IMR-90 (cell line): ENCODE measurements at regions not wholly inside any gene's neighbourhood (a gene's known extent, or its start where the extent isn't known, plus 50 kb on each side); places are given as distances from the start of the nearest gene placed in this dataset.

ENCODE experiments used
- BHLHE40 ChIP-seq: fragments of 150-350 bp; IDR thresholded peaks from 2 replicates; pipeline ENCODE4 v1.6.1; 2016; ENCODE audit warnings: mild to moderate bottlenecking, low read depth, low read length
- CEBPB ChIP-seq: IDR thresholded peaks from 2 replicates; pipeline ENCODE4 v1.6.1; 2012; ENCODE audit warnings: low read depth, low read length, improper control_type of control experiment
- CHD1 ChIP-seq: IDR thresholded peaks from 2 replicates; pipeline ENCODE4 v1.6.1; 2012; ENCODE audit warnings: low read depth, low read length, improper control_type of control experiment
- CTCF ChIP-seq: conservative IDR thresholded peaks from 2 replicates; pipeline ENCODE4 v1.5.1; 2012; ENCODE audit warnings: mild to moderate bottlenecking, low read depth, low read length, improper control_type of control experiment
- FOS ChIP-seq: fragments of 150-350 bp; IDR thresholded peaks from 2 replicates; pipeline ENCODE4 v1.6.1; 2016; ENCODE audit warnings: low read depth, low read length
- MAZ ChIP-seq: IDR thresholded peaks from 2 replicates; pipeline ENCODE4 v1.6.1; 2012; ENCODE audit warnings: low read depth, mild to moderate bottlenecking, low read length, improper control_type of control experiment, moderate library complexity, borderline replicate concordance
- NFE2L2 ChIP-seq: fragments of 150-350 bp; IDR thresholded peaks from 2 replicates; pipeline ENCODE4 v1.6.1; 2016; ENCODE audit warnings: low read depth, mild to moderate bottlenecking, low read length
- POLR2A ChIP-seq: IDR thresholded peaks from 2 replicates; pipeline ENCODE4 v1.6.1; 2012; ENCODE audit warnings: mild to moderate bottlenecking, low read depth, low read length
- RAD21 ChIP-seq: IDR thresholded peaks from 2 replicates; pipeline ENCODE4 v1.6.1; 2012; ENCODE audit warnings: low read length, improper control_type of control experiment
- RFX5 ChIP-seq: IDR thresholded peaks from 2 replicates; pipeline ENCODE4 v1.8.0; 2012; ENCODE audit warnings: low read depth, mild to moderate bottlenecking, low read length, moderate library complexity
- SMC3 ChIP-seq: fragments of 150-350 bp; IDR thresholded peaks from 2 replicates; pipeline ENCODE4 v1.6.1; 2016; ENCODE audit warnings: low read depth, mild to moderate bottlenecking, antibody characterized with exemption, low read length, moderate library complexity
- USF2 ChIP-seq: fragments of 150-350 bp; IDR thresholded peaks from 2 replicates; pipeline ENCODE4 v1.6.1; 2017; ENCODE audit warnings: mild to moderate bottlenecking, antibody characterized with exemption, low read length, low read depth

- no peak for TF ChIP-seq POLR2A
- TF ChIP-seq CTCF: no peak
- no peak for TF ChIP-seq BHLHE40
- no peak for TF ChIP-seq SMC3
- TF ChIP-seq CEBPB: no peak
- TF ChIP-seq RAD21: no peak
- TF ChIP-seq NFE2L2: no peak
- no peak for TF ChIP-seq FOS
- no peak for TF ChIP-seq USF2
- no peak for TF ChIP-seq MAZ
- TF ChIP-seq RFX5: no peak
- no peak for TF ChIP-seq CHD1
Observed at GRCh38 chr15:88326924-88327323, 70.4 kb upstream of the NTRK3 start.
